NCI-H187 (cell line): ENCODE measurements at regions not wholly inside any gene's neighbourhood (a gene's known extent, or its start where the extent isn't known, plus 50 kb on each side); places are given as distances from the start of the nearest gene placed in this dataset.

Source experiments
- DNase-seq, 2 experiments: peaks; one replicate each; lab custom pipeline; 2025; lab: John Stamatoyannopoulos, UW

DNA sequence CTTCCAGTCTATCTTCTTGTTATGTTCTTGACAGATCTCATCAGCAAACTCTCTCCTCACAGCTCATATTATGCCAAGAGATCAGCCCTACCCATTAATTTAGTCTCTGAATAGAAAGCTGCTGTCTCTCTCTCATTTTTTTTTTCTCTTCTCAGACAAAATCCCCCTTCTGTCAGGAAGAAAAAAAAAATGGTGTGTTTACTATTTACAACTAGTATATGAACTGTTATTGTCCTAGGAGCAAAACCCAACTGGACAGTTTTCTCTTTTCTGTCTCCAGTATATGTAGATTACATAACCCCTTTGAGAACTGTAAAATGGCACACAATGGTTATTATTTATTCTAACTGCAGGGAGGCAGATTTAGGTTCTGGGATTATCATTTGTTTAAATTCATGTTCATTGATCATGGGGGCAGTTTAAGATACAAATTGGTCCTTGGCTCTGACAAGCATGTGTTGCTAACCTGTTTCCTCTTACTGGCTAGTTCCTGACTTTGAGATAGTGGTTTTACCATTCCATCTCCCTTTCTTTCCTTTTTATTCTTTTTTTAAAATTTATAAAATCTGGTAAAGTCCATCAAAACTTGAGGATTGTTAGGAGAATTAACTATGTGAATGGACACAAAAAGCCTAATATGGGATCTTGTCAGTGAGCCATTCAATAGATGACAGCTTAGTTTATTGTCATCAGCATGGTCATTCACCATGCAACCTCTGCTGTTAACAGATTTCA lies 210.0 kb upstream of the PAPPA start:
- no peak for DNase-seq

DNA sequence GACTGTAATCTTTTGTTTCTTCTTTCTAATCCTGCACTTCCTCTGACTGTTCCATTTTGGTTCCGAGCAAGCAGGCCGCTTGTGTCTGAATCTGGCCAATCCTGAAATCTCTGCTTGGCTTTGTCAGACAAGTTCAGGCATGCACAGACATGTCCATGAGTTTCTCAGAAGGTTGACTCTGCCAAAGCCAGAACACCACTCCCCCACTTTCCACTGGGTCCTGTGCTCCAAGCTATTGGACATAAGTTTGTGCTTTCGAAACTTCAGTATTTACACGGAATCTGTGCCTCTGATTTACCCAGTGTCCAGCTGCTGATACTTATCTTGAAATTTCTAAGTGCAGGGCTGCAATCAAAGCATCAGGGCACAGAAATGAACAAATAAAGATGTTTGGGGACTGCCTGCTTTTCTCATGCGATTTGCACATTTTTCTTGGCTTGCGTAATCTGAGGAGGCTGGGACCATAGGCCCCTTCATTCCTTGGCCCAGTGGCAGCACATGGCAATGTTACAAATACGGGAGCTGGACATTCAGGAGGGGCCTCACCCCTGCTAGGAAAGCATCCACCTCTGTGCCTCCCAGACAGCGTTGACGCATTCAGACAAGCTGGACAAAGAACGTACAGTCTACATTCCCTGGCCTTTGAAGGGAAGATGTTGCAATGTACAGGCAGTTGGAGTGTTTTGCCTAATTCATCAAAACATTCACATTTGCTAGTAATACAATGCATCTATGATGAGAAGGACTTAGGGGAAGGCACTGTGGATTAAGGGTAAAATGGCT lies 209.2 kb upstream of the PAPPA start:
- no peak for DNase-seq

DNA sequence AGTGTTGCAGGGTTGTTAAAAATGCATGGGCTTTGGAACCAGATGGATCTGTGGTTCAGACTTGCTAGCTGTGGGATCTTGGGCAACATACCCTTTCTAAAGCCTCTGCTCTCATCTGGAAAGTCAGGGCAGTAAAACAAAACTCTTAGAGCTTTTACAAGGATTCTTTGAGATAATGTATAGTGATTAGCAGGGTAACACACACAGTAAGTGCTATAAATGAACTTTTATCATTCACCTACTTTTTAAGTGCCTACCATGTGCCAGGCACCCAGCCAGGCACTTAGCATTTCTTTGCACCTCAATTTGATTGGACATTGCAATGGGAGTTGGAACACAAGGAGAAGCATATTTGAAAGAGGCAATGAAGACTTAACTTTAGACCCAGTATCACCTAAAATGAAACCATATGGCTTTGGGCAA lies 208.6 kb upstream of the PAPPA start:
- no peak for DNase-seq

DNA sequence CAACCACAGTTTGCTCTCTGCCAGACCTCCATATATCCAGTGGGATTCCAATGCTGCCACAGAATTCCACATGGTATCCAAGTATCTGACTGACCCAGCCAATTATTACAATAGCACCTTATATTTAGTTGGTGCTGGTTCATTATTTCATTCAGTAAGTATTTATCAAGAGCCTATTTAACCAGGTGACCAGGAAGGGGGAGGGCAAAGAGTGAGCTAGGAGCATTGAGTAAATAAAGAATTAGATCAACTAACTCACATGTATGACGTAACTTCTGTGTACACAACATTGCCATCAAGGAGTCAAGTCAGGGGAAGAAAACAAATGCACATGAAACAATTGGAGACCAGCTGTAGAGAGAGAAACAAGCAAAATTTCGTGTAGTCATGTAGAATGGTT lies 207.1 kb upstream of the PAPPA start:
- DNase-seq: no peak

DNA sequence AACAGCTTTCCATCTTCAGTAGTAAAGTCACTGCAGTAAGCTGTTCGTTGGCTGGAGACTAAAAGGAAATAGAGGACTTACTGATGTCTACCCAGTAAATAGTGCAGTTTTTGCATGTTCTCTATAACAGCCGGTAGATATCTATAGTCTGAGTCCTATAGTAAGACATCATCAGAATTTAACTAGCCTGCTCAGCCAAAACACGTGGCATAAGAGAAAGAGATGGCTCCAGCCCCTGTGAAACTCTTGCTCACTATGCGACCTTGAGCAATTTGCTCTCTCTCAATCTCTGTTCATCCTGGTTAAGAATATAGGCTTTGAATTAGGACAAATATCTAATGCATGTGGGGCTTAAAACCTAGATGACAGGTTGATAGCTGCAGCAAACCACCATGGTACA lies 201.6 kb upstream of the PAPPA start:
- DNase-seq: no peak

DNA sequence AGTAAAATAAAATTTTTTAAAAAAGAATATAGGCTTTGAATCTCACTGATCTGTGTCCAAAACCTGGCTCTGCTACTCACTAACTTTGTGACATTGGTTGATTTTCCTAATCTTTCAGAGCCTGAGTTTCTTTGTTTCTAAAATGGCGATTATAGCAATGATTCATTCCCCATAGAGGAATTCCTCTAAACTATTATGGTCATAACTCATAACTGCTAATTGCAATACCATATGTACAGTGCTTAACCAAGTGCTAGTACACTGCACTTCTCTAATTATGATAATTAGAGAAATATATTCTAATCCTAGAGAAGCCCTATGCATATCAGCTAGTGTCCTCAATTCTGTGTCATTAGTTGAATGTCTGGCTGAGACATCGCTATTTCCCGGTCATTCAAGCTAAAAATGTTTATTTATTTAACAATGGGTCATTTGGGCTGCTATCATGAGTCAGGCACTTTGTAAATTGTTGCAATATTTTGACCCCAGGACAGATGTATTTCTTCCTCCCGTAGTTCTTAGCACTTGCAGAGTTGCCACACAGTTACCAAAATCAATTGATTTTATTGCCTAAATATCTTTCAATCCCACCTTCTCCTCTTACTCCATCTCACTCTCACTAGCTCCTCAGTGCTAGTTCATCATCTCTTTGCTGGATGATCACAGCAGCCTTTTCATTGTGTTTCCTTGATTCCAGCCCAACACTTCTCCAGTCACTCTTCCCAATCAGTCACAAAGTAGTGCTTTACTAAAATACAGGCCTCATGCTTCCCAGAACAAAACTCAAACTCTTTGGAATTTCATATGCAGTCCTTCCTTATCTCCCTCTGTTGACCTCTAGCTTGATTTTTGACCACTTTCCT lies 200.9 kb upstream of the PAPPA start:
- DNase-seq: no peak

DNA sequence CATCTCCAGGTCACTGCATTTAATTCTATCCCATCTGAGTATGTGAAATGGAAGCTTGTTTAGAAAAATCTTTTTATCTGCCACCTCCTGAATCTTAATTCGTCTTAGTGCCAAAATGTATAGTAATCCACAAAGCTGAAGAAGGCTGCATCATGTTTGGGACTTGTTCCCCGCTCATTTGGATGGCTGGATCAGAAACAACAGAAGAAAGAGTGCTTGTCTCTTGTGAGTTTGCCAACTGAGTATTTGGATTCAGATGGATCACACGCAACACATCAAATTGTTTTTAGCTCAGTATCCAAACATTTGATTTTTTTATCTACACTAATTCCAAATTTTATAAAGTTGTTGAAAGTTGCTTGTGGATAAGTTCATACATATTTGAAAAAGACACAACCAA lies 197.2 kb upstream of the PAPPA start:
- no peak for DNase-seq

DNA sequence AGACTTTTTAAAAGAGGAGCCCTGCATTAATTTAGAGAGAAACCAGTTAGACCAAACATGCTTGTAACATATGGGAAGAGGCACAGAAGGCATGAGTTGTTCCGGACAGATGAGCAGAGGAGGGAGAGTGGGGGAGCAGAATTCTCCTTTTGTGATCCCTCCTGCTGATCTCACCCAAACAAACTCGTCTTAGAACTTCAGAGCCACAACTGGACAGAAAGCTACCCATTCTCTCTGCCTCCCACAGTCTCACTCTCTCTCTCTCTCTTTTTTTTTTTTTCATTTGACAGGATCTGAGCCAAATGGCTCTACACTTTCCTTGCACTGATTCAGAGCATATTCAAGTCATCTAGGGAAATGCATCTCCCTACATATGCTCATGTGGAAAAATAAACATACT lies 196.0 kb upstream of the PAPPA start:
- no peak for DNase-seq

DNA sequence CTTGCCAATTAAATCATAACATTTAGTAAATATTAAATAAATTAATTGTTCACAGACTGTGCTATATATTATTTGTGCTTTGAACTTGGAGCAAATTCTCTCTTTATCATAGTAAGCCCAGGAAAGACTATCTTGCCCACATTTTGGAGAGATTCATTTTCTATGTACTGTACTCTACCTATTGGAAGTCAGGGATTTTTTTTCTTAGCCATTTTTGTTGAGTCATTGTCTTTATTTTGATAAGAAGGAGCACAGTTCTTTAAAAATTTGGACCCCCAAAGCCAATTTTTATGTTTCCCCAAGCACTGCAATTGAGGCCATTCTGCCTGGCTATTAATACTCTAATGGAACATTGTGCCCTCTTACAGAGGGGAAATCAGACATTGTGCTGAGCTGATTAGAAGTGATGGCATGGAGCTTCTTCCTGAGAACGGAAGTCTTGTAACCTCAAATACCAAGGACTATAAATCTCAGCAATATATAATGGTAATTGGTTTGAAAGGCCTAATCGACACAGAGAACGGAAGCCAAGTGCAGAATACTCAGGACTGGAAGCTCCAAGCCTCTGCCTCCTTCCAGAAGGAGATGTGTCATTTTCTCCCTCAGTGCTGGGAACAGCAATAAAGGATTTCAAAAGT lies 188.8 kb upstream of the PAPPA start:
- DNase-seq: no peak

DNA sequence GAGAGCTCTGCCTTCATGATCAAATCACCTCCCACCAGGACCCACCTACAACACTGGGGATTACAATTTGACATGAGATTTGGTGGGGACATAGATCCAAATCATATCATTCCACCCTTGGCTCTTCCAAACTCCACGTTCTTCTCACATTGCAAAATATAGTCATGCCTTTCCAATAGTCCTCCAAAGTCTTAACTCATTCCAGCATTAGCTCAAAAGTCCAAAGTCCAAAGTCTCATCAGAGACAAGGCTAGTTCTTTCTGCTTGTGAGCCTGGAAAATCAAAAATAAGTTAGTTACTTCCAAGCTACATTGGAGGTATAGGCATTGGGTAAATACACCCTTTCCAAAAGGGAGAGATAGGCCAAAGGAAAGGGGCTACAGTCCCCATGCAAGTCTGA lies 186.9 kb upstream of the PAPPA start:
- DNase-seq: no peak

DNA sequence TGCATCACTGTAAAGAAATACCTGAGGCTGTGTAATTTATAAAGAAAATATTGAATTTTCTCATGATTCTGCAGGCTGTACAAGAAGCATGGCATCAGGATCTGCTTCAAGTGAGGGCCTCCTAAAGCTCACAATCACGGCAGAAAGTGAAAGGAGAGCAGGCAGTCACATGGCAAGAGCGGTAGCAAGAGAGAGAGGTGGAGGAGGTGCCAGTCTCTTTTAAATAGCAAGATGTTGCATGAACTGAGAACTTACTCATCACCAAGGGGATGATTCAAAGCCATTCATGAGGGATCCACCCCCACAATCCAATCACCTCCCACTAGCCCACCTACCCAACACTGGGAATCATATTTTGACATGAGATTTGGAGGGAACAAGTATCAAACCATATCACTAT lies 184.5 kb upstream of the PAPPA start:
- DNase-seq: no peak

DNA sequence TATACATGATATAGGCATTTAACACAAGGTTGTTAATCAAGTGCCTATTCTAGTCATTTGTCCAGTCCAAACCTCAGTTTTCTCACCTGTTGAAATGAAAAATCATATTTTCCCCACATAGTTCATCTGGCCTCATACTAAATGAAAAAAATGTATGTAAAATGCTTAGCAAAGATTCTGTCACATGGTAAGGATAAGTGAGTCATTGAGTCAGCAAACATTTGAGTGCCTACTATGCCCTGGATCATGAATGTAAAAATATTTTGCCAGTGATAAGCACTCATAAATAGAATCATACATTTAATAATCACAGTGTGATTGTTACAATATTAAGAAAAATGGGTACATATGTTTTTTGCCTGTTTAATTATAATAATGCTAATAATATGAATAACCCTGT lies 181.2 kb upstream of the PAPPA start:
- DNase-seq: no peak

DNA sequence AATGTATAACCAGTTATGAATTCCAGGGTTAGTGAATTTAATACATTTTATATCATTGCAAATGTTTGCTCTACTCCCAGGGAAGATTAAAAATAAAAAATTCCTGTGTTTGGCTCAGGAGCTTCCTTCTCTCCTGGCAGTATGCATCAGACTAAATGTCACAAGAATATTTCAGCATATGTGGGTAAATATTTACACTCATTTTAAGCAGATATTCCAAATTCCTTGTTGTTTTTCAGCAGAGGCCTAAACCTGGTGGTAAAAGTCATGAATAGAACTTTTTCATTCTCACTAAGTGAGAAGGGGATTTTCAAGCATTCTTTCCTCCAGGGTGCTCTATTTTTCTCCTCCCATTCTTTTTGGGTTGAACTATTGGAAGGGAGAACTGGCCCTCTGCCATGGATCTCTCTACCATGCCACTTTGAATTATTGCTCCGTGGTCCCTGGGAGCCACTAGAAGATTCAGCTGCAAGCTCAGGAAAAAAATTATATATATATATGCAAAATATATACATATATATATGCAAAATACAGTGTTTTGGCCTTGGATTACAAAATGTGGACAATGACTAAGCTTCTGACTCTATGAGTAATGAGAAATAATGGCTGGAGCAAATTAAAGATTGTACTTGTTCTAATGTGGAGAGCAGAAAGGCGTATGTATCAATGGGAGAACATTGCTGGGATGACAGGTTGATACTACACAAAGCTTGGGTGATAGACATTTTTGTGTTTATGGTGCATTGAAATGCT lies 180.6 kb upstream of the PAPPA start:
- DNase-seq: no peak

DNA sequence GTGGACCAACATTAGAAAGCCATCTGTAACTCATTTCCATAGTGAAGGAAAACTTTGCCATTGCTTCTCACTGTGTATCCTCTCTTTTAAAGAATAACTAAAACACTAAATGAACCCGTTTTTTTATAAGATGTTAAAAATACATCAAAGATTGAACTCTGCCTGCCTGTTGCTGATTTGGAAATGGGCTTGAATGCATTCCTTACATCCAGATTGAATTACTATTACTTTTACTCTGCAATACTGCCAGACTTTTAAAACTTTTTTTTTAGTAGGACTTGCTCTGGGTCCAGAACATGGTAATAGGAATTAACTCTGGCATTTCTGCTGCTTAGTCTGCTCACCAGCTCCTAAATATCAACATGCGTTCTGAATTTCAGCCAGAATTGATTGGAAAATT lies 176.8 kb upstream of the PAPPA start:
- DNase-seq: no peak

DNA sequence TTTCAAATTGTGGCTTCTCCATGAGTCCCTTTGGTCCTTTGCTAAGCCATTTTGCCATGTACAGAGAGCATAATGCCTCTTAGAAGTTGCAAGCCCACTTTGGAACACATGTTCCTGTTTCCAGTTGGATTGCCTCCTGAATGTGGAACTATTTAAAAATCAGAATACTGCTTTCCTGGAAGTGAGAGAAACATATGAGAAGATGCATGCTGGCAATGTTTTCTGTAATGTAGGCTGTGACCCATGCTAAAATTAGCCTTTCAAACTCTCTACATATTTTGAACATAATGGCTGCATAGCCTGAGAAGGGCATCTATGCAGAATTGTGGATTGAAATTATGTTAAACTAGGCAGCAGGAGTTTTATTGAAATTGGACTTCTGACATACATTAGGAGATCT lies 175.5 kb upstream of the PAPPA start:
- DNase-seq: no peak

DNA sequence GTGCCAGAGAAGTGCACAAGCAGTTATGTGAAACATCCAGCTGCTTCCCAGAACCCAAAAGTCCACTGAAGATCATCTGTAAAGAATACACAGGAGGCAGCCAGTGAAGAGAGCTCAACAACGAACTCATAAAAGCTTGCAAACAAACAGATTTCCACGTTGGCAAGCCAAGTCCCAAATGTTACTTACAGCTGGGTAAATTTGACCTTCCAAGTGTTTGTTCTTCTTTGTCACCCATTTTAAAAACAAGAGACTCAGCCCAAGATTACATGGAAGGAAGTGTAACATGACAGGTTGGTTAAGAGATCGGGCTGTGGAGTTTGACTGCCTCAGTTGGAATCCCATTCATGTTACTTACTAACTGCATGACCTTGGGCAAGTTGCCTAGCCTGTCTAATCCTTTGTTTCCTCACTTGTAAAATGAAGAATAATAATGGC lies 174.9 kb upstream of the PAPPA start:
- DNase-seq: no peak

DNA sequence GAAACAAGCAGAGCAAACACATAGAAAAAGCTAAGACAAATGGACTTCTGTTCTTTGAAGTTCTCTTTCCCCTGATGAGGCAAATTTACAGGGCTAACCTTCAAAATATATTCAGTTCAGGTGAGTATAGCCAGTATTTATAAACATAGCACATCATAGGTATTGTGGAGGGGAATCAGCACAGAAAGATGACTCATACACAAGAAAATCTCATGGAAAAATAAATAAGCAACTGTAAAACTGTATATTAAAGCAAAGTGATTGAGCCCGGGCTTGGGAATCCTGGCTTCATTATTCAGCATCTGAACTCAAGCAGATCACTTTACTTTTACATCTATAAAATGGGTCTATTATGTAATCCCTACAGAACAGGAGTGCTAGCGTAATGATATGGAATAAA lies 173.5 kb upstream of the PAPPA start:
- DNase-seq: no peak

DNA sequence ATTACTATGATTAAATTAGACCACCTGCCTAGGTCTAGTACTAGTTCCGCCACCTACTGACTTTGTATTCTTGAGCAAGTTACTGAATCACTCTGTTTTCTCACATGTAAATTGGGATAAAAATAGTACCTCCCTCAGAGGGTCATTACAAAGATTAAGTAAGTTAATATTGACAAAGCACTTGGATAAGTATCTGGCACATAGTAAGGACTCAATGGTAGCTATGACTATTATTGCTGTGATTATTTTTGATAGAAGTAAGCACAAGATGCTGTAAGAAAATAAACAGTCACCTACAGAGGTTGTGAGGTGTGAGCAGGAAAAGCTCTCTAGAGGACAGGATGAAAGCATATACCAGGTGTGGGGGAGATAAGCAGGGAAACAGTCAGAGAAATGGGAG lies 173.1 kb upstream of the PAPPA start:
- DNase-seq: no peak

DNA sequence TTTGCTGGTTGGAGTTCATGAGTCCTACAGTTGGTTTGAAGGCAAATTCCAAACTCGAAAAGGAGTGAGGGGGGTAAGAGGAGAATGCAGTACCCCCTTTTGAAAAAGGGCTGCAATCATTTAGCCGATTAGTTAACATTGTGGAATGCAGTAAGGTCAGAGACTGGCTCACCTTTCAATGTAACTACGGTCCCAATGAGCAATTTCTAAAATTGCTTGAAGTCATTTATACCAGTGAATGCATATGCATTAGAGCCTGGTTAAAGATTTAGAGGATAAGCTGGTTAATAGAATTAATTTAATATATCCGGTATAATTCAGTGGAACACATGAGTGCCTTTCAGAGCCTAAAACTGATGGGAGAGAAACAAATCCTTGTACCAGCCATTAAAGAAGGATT lies 172.6 kb upstream of the PAPPA start:
- DNase-seq: no peak

DNA sequence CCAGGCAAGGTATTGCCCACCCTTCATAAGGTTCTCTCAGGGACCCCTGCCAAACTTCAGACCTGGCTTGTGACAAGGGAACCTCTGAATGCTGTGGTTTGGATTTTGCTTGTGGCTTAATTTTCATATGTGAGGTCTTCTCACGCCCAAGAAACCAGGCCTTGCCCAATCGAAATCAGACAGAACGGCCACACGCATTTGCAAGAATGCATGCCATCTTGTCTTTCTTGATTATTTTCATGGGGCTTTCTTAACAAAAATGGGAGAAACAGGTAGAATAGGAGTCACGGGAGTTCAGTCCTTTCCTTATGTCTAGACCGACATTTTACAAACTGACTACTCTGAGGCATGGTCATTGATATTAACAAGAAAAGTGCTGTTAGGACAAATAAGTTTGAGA lies 170.2 kb upstream of the PAPPA start:
- no peak for DNase-seq

DNA sequence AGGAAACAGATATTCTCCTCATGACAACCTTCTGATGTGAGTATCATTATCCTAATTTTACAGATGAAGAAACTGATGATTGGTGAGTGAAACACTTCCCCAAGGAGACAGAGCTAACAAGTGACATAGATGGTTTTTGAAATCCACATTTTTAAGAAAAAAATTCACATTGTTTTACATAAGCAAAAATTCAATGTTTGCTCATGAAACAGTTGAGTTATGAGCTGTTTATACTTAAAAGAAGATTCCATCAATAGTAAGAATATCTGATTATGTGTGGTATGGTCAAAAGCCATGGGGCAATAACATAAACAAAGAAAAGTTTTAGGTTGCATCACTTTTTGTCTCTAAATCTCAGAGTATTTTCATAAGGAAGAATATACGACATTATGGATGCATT lies 167.9 kb upstream of the PAPPA start:
- DNase-seq: no peak

DNA sequence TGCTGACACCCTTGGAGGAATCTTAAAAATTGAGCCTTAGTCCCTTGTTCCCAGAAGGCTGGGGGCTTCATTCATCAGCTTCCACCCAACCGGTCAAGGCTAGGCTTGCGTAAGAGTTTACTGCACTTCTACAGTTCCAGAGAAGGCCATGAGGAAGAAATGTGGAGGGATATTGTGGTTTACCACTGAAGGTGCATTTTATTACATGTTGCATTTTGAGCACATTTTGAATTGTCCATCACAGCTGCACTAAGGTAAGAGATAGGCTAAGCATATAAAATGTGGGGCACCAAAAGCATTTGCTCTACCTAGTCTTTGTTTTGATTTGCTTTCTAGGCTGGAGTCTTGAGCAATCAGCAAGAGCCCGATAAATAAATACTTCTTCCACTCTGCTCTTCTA lies 167.1 kb upstream of the PAPPA start:
- DNase-seq: no peak
